ENCODE measurements at regions not wholly inside any gene's neighbourhood (a gene's known extent, or its start where the extent isn't known, plus 50 kb on each side); places are given as distances from the start of the nearest gene placed in this dataset.

GRCh38 chr3:40780925-40781406, 256.2 kb downstream of the ZNF621 start:
- H3K14ac ChIP-seq (ENCODE audit: insufficient read length), result no peak overlapping the region
- H3K9me3 ChIP-seq (ENCODE audit: insufficient read depth in 2 of 2, low read depth in 1 of 2, low read length in 1 of 2), result no peaks in the 10 kb centered on the region
- no peaks in the 10 kb centered on the region for H3K27me3 ChIP-seq (replicated peaks in 1 of 4; ENCODE audit: control insufficient read depth in 3 of 4, extremely low read depth in 1 of 4, insufficient read depth in 3 of 4, low read length in 3 of 4)
- WGBS, 2 experiments (ENCODE audit: extremely low coverage in 1 of 2, insufficient coverage in 1 of 2, insufficient read length in 1 of 2, insufficient replicate concordance in 2 of 2, low coverage in 1 of 2, low lambda C conversion rate in 2 of 2, missing lambda C conversion rate in 1 of 2), result 91% methylated on average over 8 of the region's 12 CpGs; no CpG with 5 or more reads in 1 of the 2 experiments
- H2AFZ ChIP-seq (ENCODE audit: low read length), result no peak overlapping the region; the same call in 1 of the 2 replicates
- H4K5ac ChIP-seq (ENCODE audit: insufficient read length, low read depth, low read length), result no peak overlapping the region
- H4K8ac ChIP-seq (ENCODE audit: extremely low read depth, insufficient read depth, low read length), result no peak overlapping the region
- no peak overlapping the region for H3K23ac ChIP-seq (ENCODE audit: insufficient read length)
- H3K18ac ChIP-seq (ENCODE audit: extremely low read depth, low read length), result peak overlapping the region; percentile 36
- CTCF ChIA-PET (ENCODE audit: partially characterized antibody), result interaction anchor here (1.0 to 3.7 kb wide), 7 partner anchors 10 to 192 kb away, joined by 3 to 18 read pairs (median 4); no protein-coding TSS in a partner anchor
- no peak overlapping the region for H3K4ac ChIP-seq (replicated peaks; ENCODE audit: insufficient read length, low read depth, low read length)
- no peak overlapping the region for H2BK120ac ChIP-seq (replicated peaks; ENCODE audit: low read depth, low read length)
- no peak overlapping the region for H3K4me3 ChIP-seq (ENCODE audit: extremely low read depth in 1 of 4, insufficient read depth in 2 of 4, low read depth in 3 of 4, low read length in 4 of 4)
- H3K79me2 ChIP-seq (ENCODE audit: control insufficient read depth in 1 of 2, insufficient read depth in 2 of 2, low read length in 2 of 2), result no peaks in the 10 kb centered on the region
- H2BK15ac ChIP-seq (ENCODE audit: low read length), result peak overlapping the region; percentile 40; the same call in 1 of the 2 replicates
- H2BK20ac ChIP-seq (ENCODE audit: low read length), result no peak overlapping the region
- no peak overlapping the region for H2BK12ac ChIP-seq (ENCODE audit: low read depth, low read length)
- no peak overlapping the region for H3K56ac ChIP-seq (replicated peaks; ENCODE audit: insufficient read length, low read depth, low read length)
- peaks cover 0 to 6% (median 0%) of the 10 kb centered on the region in 4 experiments; a peak in 2 of 7 replicates for H3K4me1 ChIP-seq (replicated peaks in 1 of 4; ENCODE audit: control insufficient read depth in 3 of 4, insufficient read depth in 4 of 4, low read length in 3 of 4)
- H3K4me2 ChIP-seq (ENCODE audit: insufficient read depth in 1 of 2, low read depth in 2 of 2, low read length in 2 of 2), result no peak overlapping the region
- FAIRE-seq, result no peak
- H2BK5ac ChIP-seq (ENCODE audit: low read depth, low read length), result no peak overlapping the region
- H2AK5ac ChIP-seq (ENCODE audit: low read depth, low read length), result no peak overlapping the region
- no peaks in the 10 kb centered on the region for H3K36me3 ChIP-seq (ENCODE audit: control insufficient read depth in 2 of 4, insufficient read depth in 4 of 4, low read length in 3 of 4)
- H3K23me2 ChIP-seq (ENCODE audit: low read depth, low read length), result no peaks in the 10 kb centered on the region
- TF ChIP-seq ATF3 (IDR thresholded peaks at IDR 0.05; ENCODE audit: insufficient read depth, low read depth, low read length) (no peak), EZH2 (IDR thresholded peaks at IDR 0.05; ENCODE audit: low read depth, low read length, severe bottlenecking) (no peak)
- no peak overlapping the region for H3K27ac ChIP-seq (ENCODE audit: low read depth, low read length)
- POLR2A ChIA-PET (ENCODE audit: partially characterized antibody), result no interaction called here
- H3K9ac ChIP-seq (replicated peaks in 1 of 4; ENCODE audit: extremely low read depth in 1 of 4, low read depth in 3 of 4, low read length in 3 of 4), result no peak overlapping the region
- no peak overlapping the region for H4K91ac ChIP-seq (replicated peaks; ENCODE audit: insufficient read length, low read length)
- H4K20me1 ChIP-seq (replicated peaks in 1 of 2; ENCODE audit: control insufficient read depth in 1 of 2, insufficient read depth in 2 of 2, low read length in 2 of 2), result no peaks in the 10 kb centered on the region
- H3K79me1 ChIP-seq (ENCODE audit: low read depth, low read length), result no peaks in the 10 kb centered on the region
- DNase-seq (ENCODE audit: low read depth in 1 of 2, low spot score in 2 of 2), result no peak
